Omental fat pad (tissue), 3 donors: ENCODE measurements at regions not wholly inside any gene's neighbourhood (a gene's known extent, or its start where the extent isn't known, plus 50 kb on each side); places are given as distances from the start of the nearest gene placed in this dataset.

ENCODE experiments used
- ATAC-seq: fragments of 150-250 bp; one replicate; pipeline ENCODE4 v1.9.1; 2016; ENCODE audit warnings: mild to moderate bottlenecking, moderate library complexity; ENCODE audit not compliant: low FRiP score
- DNase-seq: peaks from one replicate; pipeline ENCODE4 v3.0.0-alpha.2; 2019; ENCODE audit warnings: low spot score
- CTCF ChIP-seq, 3 donors: fragments of 450-650 bp; IDR thresholded peaks; one replicate each; pipeline ENCODE4 v1.5.1; 2016 to 2017; ENCODE audit warnings: antibody characterized with exemption in 3 of 3, mild to moderate bottlenecking in 3 of 3, moderate library complexity in 2 of 3

- no peak for TF ChIP-seq CTCF (IDR thresholded peaks at IDR 0.05)
- no peak for DNase-seq
- ATAC-seq = no peak
Measured at GRCh38 chr7:131800531-131800930, 244.1 kb upstream of the PODXL start.

- DNase-seq (no peak), ATAC-seq (no peak)
Measured at GRCh38 chr7:131800008-131800407, 243.6 kb upstream of the PODXL start.

GRCh38 chr7:131797841-131798240 lies 241.4 kb upstream of the PODXL start:
- ATAC-seq = no peak
- TF ChIP-seq CTCF (IDR thresholded peaks at IDR 0.05) = no peak
- no peak for DNase-seq

More at GRCh38 chr7:131800008-131800407, 243.6 kb upstream of the PODXL start:
- TF ChIP-seq CTCF (IDR thresholded peaks at IDR 0.05) = no peak

- DNase-seq (no peak), ATAC-seq (no peak)
- no peak for TF ChIP-seq CTCF (IDR thresholded peaks at IDR 0.05)
Measured at GRCh38 chr7:131795400-131795799, 239.0 kb upstream of the PODXL start.

- TF ChIP-seq CTCF (IDR thresholded peaks at IDR 0.05) = no peak
- DNase-seq (no peak), ATAC-seq (no peak)
Measured at GRCh38 chr7:131792311-131792710, 235.9 kb upstream of the PODXL start.

GRCh38 chr7:131787101-131787500 lies 230.7 kb upstream of the PODXL start:
- ATAC-seq (no peak), DNase-seq (no peak)
- no peak for TF ChIP-seq CTCF (IDR thresholded peaks at IDR 0.05)

- DNase-seq = no peak
- ATAC-seq = no peak
- no peak for TF ChIP-seq CTCF (IDR thresholded peaks at IDR 0.05)
Measured at GRCh38 chr7:131786204-131786603, 229.8 kb upstream of the PODXL start.
